ENCODE measurements at regions not wholly inside any gene's neighbourhood (a gene's known extent, or its start where the extent isn't known, plus 50 kb on each side); places are given as distances from the start of the nearest gene placed in this dataset.

GRCh38 chr3:163779396-163780344 lies 1298.6 kb downstream of the SI start:
- peak; percentile 5 for DNase-seq (ENCODE audit: low spot score)
- intact Hi-C loops (cut with micrococcal nuclease; ENCODE audit: unreplicated experiment), result no loop called here
- no peaks in the 10 kb centered on the region for H3K27me3 ChIP-seq (replicated peaks; ENCODE audit: insufficient read depth, low read depth, low read length, poor library complexity)
- no peak overlapping the region for H3K27ac ChIP-seq (ENCODE audit: low read depth, low read length, poor library complexity, severe bottlenecking)
- POLR2A ChIA-PET (ENCODE audit: low non-redundant PET), result no interaction called here
- no peak overlapping the region for H3K4me3 ChIP-seq (ENCODE audit: low read depth, low read length, poor library complexity, severe bottlenecking)
- TF ChIP-seq, protein P1, sequence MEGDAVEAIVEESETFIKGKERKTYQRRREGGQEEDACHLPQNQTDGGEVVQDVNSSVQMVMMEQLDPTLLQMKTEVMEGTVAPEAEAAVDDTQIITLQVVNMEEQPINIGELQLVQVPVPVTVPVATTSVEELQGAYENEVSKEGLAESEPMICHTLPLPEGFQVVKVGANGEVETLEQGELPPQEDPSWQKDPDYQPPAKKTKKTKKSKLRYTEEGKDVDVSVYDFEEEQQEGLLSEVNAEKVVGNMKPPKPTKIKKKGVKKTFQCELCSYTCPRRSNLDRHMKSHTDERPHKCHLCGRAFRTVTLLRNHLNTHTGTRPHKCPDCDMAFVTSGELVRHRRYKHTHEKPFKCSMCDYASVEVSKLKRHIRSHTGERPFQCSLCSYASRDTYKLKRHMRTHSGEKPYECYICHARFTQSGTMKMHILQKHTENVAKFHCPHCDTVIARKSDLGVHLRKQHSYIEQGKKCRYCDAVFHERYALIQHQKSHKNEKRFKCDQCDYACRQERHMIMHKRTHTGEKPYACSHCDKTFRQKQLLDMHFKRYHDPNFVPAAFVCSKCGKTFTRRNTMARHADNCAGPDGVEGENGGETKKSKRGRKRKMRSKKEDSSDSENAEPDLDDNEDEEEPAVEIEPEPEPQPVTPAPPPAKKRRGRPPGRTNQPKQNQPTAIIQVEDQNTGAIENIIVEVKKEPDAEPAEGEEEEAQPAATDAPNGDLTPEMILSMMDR (conservative IDR thresholded peaks at IDR 0.05; ENCODE audit: low read depth, low read length), result peak; percentile 24; the same call in 1 of the 2 replicates
- TF ChIP-seq EZH2 (IDR thresholded peaks at IDR 0.05; ENCODE audit: borderline replicate concordance, low read depth, low read length, poor library complexity, severe bottlenecking), result no peak
- CTCF ChIA-PET, result no interaction called here
- no peaks in the 10 kb centered on the region for H3K9me3 ChIP-seq (ENCODE audit: low read depth, low read length, poor library complexity, severe bottlenecking)
- no TSS peak for BruUV-seq (replicated peaks)
- no peaks in the 10 kb centered on the region for H3K36me3 ChIP-seq (ENCODE audit: insufficient read depth, low read length, poor library complexity, severe bottlenecking)
- no peaks in the 10 kb centered on the region for H3K4me1 ChIP-seq (ENCODE audit: insufficient read depth, low read length, poor library complexity, severe bottlenecking)

DNA sequence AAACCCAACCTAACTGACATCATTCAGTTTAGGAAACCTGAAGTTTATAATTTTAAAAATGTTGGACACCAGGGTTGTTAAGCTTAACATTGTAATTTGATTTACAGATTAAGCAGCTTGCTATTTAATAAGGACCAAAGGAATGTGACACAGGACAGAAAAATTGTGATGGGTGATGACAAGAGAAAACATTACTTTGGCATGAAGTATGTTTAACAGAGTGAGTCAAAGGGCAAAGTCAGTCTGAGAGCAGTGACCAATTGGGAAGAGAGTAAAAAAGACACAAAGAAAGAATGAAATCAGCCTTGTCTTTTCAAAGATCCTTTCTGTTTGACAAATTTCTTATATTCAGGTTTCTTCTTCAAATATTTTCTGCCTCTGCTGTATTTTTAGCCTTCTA lies 1301.6 kb downstream of the SI start:
- ChIA-PET CTCF (no interaction called here), POLR2A (ENCODE audit: low non-redundant PET) (no interaction called here)
- intact Hi-C loops (cut with micrococcal nuclease; ENCODE audit: unreplicated experiment), result no loop called here
- DNase-seq (ENCODE audit: low spot score), result no peak
- H3K27ac ChIP-seq (ENCODE audit: low read depth, low read length, poor library complexity, severe bottlenecking), result no peak overlapping the region
- no TSS peak for BruUV-seq (replicated peaks)
- H3K27me3 ChIP-seq (replicated peaks; ENCODE audit: insufficient read depth, low read depth, low read length, poor library complexity), result no peaks in the 10 kb centered on the region
- no peaks in the 10 kb centered on the region for H3K36me3 ChIP-seq (ENCODE audit: insufficient read depth, low read length, poor library complexity, severe bottlenecking)
- no peaks in the 10 kb centered on the region for H3K4me1 ChIP-seq (ENCODE audit: insufficient read depth, low read length, poor library complexity, severe bottlenecking)
- no peak overlapping the region for H3K4me3 ChIP-seq (ENCODE audit: low read depth, low read length, poor library complexity, severe bottlenecking)
- no peaks in the 10 kb centered on the region for H3K9me3 ChIP-seq (ENCODE audit: low read depth, low read length, poor library complexity, severe bottlenecking)
- no peak for TF ChIP-seq EZH2 (IDR thresholded peaks at IDR 0.05; ENCODE audit: borderline replicate concordance, low read depth, low read length, poor library complexity, severe bottlenecking)
- TF ChIP-seq, protein P1 (conservative IDR thresholded peaks at IDR 0.05; ENCODE audit: low read depth, low read length), result no peak

GRCh38 chr3:163773136-163773535 lies 1305.2 kb downstream of the SI start:
- intact Hi-C loops (cut with micrococcal nuclease; ENCODE audit: unreplicated experiment), result no loop called here
- ChIA-PET CTCF (no interaction called here), POLR2A (ENCODE audit: low non-redundant PET) (no interaction called here)
- Histone ChIP-seq H3K4me1 (ENCODE audit: insufficient read depth, low read length, poor library complexity, severe bottlenecking) (no peaks in the 10 kb centered on the region), H3K36me3 (ENCODE audit: insufficient read depth, low read length, poor library complexity, severe bottlenecking) (no peaks in the 10 kb centered on the region), H3K9me3 (ENCODE audit: low read depth, low read length, poor library complexity, severe bottlenecking) (no peaks in the 10 kb centered on the region), H3K27ac (ENCODE audit: low read depth, low read length, poor library complexity, severe bottlenecking) (no peak overlapping the region), H3K4me3 (ENCODE audit: low read depth, low read length, poor library complexity, severe bottlenecking) (no peak overlapping the region), H3K27me3 (replicated peaks; ENCODE audit: insufficient read depth, low read depth, low read length, poor library complexity) (no peaks in the 10 kb centered on the region)
- TF ChIP-seq, protein P1 (conservative IDR thresholded peaks at IDR 0.05; ENCODE audit: low read depth, low read length), result no peak
- TF ChIP-seq EZH2 (IDR thresholded peaks at IDR 0.05; ENCODE audit: borderline replicate concordance, low read depth, low read length, poor library complexity, severe bottlenecking), result no peak
- no TSS peak for BruUV-seq (replicated peaks)
- no peak for DNase-seq (ENCODE audit: low spot score)

All from A673 (cell line).